Astrocyte (in vitro differentiated cells and primary cell): ENCODE measurements at regions not wholly inside any gene's neighbourhood (a gene's known extent, or its start where the extent isn't known, plus 50 kb on each side); places are given as distances from the start of the nearest gene placed in this dataset.

Source experiments
- DNase-seq: peaks from one replicate; pipeline ENCODE4 v3.0.0-alpha.2; 2010; ENCODE audit warnings: low read depth
- FAIRE-seq: peaks from 2 replicates; lab custom pipeline; 2011; peaks lifted over from hg19 to GRCh38; lab: Jason Lieb, UNC
- H2AFZ ChIP-seq: 2 replicates; pipeline ENCODE4 v1.6.0; 2012; ENCODE audit warnings: low read depth, low read length, inconsistent platforms
- H3K27ac ChIP-seq: 2 replicates; pipeline ENCODE4 v1.5.1; 2011; ENCODE audit warnings: low read depth, low read length, inconsistent platforms
- H3K27me3 ChIP-seq: 2 replicates; pipeline ENCODE4 v1.6.0; 2011; ENCODE audit warnings: low read length, inconsistent platforms; ENCODE audit not compliant: insufficient read depth
- H3K36me3 ChIP-seq: 2 replicates; pipeline ENCODE4 v1.5.1; 2011; ENCODE audit warnings: low read length, inconsistent platforms; ENCODE audit not compliant: insufficient read depth
- H3K4me1 ChIP-seq: 2 replicates; pipeline ENCODE4 v1.5.1; 2011; ENCODE audit warnings: low read length, inconsistent platforms; ENCODE audit not compliant: insufficient read depth
- H3K4me2 ChIP-seq: 2 replicates; pipeline ENCODE4 v1.6.0; 2012; ENCODE audit warnings: low read length, inconsistent platforms
- H3K4me3 ChIP-seq: 2 replicates; pipeline ENCODE4 v1.5.1; 2011; ENCODE audit warnings: low read depth, mild to moderate bottlenecking, low read length, inconsistent platforms; ENCODE audit not compliant: insufficient read depth
- H3K79me2 ChIP-seq: 2 replicates; pipeline ENCODE4 v1.6.0; 2012; ENCODE audit warnings: mild to moderate bottlenecking, low read length, inconsistent platforms; ENCODE audit not compliant: insufficient read depth
- H3K9ac ChIP-seq: 2 replicates; pipeline ENCODE4 v1.6.0; 2012; ENCODE audit warnings: mild to moderate bottlenecking, low read length, inconsistent platforms
- H3K9me3 ChIP-seq: 2 replicates; pipeline ENCODE4 v1.5.1; 2012; ENCODE audit warnings: low read depth, mild to moderate bottlenecking, low read length, inconsistent platforms; ENCODE audit not compliant: insufficient read depth
- H4K20me1 ChIP-seq: 2 replicates; pipeline ENCODE4 v1.6.0; 2012; ENCODE audit warnings: low read length, inconsistent platforms; ENCODE audit not compliant: insufficient read depth
- H3K27ac Mint-ChIP-seq: one replicate; pipeline ENCODE4 v1.8.0; 2021; ENCODE audit warnings: mild to moderate bottlenecking, mixed read lengths; ENCODE audit not compliant: unreplicated experiment
- H3K27me3 Mint-ChIP-seq: one replicate; pipeline ENCODE4 v1.8.0; 2021; ENCODE audit warnings: low read depth, mixed read lengths; ENCODE audit not compliant: unreplicated experiment
- H3K36me3 Mint-ChIP-seq: one replicate; pipeline ENCODE4 v1.8.0; 2021; ENCODE audit warnings: low read depth, mixed read lengths; ENCODE audit not compliant: unreplicated experiment
- H3K4me1 Mint-ChIP-seq: one replicate; pipeline ENCODE4 v1.8.0; 2021; ENCODE audit warnings: low read depth, mixed read lengths; ENCODE audit not compliant: unreplicated experiment
- H3K4me3 Mint-ChIP-seq: one replicate; pipeline ENCODE4 v1.8.0; 2021; ENCODE audit warnings: mild to moderate bottlenecking, moderate library complexity, mixed read lengths; ENCODE audit not compliant: unreplicated experiment
- H3K9me3 Mint-ChIP-seq: one replicate; pipeline ENCODE4 v1.8.0; 2021; ENCODE audit warnings: mild to moderate bottlenecking, mixed read lengths; ENCODE audit not compliant: unreplicated experiment
- EZH2 ChIP-seq: IDR thresholded peaks from 2 replicates; pipeline ENCODE4 v1.6.1; 2012; ENCODE audit warnings: mild to moderate bottlenecking, low read length, inconsistent platforms; ENCODE audit not compliant: insufficient read depth
- TF ChIP-seq, protein P1 (sequence below): IDR thresholded peaks from 2 replicates; pipeline ENCODE4 v1.5.1; 2011; ENCODE audit warnings: low read depth, mild to moderate bottlenecking, inconsistent platforms, low read length, moderate library complexity; ENCODE audit not compliant: insufficient read depth

DNA sequence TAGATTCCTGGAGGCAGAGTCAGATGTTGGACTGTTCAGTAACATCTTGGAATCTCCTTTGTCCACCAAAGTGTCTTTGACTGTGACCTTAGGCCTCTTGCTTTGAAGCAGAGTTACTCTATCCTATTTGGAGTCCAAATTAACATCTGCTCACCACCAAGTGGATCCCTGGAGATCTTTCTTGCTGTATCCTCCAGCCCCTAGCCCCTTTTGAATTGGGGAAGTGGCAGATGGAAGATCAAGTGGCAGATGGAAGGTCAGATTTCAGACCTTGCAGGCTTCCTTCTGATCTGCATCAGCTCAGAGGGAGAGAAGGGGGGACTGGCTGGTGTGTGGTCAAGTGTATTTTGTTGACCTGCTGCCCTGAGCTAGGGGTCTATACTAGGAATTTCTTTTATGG, 125.0 kb upstream of the ROPN1 start:
- no peaks in the 10 kb centered on the region for H3K9me3 ChIP-seq
- no peak overlapping the region for H3K4me2 ChIP-seq
- no peak overlapping the region for H3K9ac ChIP-seq
- H2AFZ ChIP-seq = no peak overlapping the region
- H4K20me1 ChIP-seq = peaks cover 3% of the 10 kb centered on the region
- DNase-seq (no peak), FAIRE-seq (no peak)
- no peak for TF ChIP-seq EZH2
- TF ChIP-seq, protein P1, sequence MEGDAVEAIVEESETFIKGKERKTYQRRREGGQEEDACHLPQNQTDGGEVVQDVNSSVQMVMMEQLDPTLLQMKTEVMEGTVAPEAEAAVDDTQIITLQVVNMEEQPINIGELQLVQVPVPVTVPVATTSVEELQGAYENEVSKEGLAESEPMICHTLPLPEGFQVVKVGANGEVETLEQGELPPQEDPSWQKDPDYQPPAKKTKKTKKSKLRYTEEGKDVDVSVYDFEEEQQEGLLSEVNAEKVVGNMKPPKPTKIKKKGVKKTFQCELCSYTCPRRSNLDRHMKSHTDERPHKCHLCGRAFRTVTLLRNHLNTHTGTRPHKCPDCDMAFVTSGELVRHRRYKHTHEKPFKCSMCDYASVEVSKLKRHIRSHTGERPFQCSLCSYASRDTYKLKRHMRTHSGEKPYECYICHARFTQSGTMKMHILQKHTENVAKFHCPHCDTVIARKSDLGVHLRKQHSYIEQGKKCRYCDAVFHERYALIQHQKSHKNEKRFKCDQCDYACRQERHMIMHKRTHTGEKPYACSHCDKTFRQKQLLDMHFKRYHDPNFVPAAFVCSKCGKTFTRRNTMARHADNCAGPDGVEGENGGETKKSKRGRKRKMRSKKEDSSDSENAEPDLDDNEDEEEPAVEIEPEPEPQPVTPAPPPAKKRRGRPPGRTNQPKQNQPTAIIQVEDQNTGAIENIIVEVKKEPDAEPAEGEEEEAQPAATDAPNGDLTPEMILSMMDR = no peak
- peaks cover 33% of the 10 kb centered on the region for H3K4me1 ChIP-seq
- no peaks in the 10 kb centered on the region for H3K27me3 ChIP-seq
- peaks cover 9% of the 10 kb centered on the region for H3K36me3 Mint-ChIP-seq
- H3K9me3 Mint-ChIP-seq = no peaks in the 10 kb centered on the region
- H3K27ac ChIP-seq = no peak overlapping the region
- no peaks in the 10 kb centered on the region for H3K79me2 ChIP-seq
- no peaks in the 10 kb centered on the region for H3K27me3 Mint-ChIP-seq
- peaks cover 34% of the 10 kb centered on the region for H3K4me1 Mint-ChIP-seq
- H3K36me3 ChIP-seq = no peaks in the 10 kb centered on the region
- H3K27ac Mint-ChIP-seq = no peak overlapping the region
- no peak overlapping the region for H3K4me3 Mint-ChIP-seq
- H3K4me3 ChIP-seq = no peak overlapping the region

DNA sequence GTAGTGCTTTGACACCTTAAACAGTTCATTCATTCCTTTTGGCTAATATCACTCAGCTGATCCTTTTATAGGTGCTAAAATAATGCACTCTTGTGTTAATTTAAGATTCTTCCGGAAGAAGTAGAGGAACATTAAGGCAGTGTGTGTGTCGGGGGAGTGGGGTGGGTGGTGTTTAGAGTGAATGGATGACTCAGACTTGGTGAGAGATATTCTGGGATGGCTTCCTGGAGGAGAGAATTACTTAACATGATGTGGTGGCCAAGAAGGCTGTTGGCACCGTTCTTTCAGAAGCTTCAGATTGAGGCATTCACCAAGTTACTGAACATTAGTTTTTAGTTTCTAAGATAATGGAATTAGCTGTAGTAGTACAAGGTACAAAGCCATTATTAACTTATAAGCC, 125.6 kb upstream of the ROPN1 start:
- no peaks in the 10 kb centered on the region for H3K27me3 ChIP-seq
- FAIRE-seq = peak; percentile 47
- H2AFZ ChIP-seq = no peak overlapping the region
- peak overlapping the region; percentile 43 for H3K4me2 ChIP-seq
- H4K20me1 ChIP-seq = peaks cover 4% of the 10 kb centered on the region
- no peak overlapping the region for H3K4me3 Mint-ChIP-seq
- H3K9ac ChIP-seq = no peak overlapping the region
- peaks cover 9% of the 10 kb centered on the region for H3K36me3 Mint-ChIP-seq
- H3K27ac Mint-ChIP-seq = no peak overlapping the region
- H3K9me3 ChIP-seq = no peaks in the 10 kb centered on the region
- H3K9me3 Mint-ChIP-seq = no peaks in the 10 kb centered on the region
- H3K27ac ChIP-seq = peak overlapping the region; percentile 6
- DNase-seq = peak; percentile 82
- no peak for TF ChIP-seq EZH2
- TF ChIP-seq, protein P1 = no peak
- no peaks in the 10 kb centered on the region for H3K79me2 ChIP-seq
- no peaks in the 10 kb centered on the region for H3K27me3 Mint-ChIP-seq
- no peak overlapping the region for H3K4me3 ChIP-seq
- peaks cover 34% of the 10 kb centered on the region for H3K4me1 Mint-ChIP-seq
- no peaks in the 10 kb centered on the region for H3K36me3 ChIP-seq
- peaks cover 33% of the 10 kb centered on the region for H3K4me1 ChIP-seq

DNA sequence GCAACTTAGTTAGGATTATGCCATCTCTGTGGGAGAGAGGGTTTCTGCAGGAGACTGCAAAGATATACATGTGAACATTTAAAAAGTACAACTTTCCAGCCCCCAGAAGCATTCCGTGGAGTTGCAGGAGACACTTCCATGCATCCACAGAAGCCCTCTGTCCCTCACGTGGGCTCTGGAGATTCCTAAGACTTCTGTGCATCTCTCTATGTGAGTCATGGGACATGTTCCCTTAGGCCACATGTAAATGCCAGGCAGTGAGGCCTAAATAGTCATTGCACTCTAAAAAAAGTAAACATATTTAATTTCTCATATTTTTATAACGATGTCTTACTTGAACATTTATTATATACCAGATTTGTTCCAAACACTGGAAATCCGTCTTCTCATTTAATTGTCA, 126.5 kb upstream of the ROPN1 start:
- peak overlapping the region; percentile 50 for H3K27ac ChIP-seq
- H3K36me3 ChIP-seq = no peaks in the 10 kb centered on the region
- no peaks in the 10 kb centered on the region for H3K27me3 ChIP-seq
- no peaks in the 10 kb centered on the region for H3K27me3 Mint-ChIP-seq
- H4K20me1 ChIP-seq = peaks cover 4% of the 10 kb centered on the region
- peaks cover 34% of the 10 kb centered on the region for H3K4me1 Mint-ChIP-seq
- no peak for DNase-seq
- H3K27ac Mint-ChIP-seq = no peak overlapping the region
- no peak overlapping the region for H2AFZ ChIP-seq
- no peak for FAIRE-seq
- H3K9me3 ChIP-seq = no peaks in the 10 kb centered on the region
- TF ChIP-seq EZH2 = no peak
- TF ChIP-seq, protein P1 = no peak
- H3K9me3 Mint-ChIP-seq = no peaks in the 10 kb centered on the region
- peak overlapping the region; percentile 68 for H3K4me2 ChIP-seq
- H3K4me3 ChIP-seq = no peak overlapping the region
- H3K9ac ChIP-seq = no peak overlapping the region
- H3K4me3 Mint-ChIP-seq = no peak overlapping the region
- no peaks in the 10 kb centered on the region for H3K79me2 ChIP-seq
- peaks cover 7% of the 10 kb centered on the region for H3K36me3 Mint-ChIP-seq
- H3K4me1 ChIP-seq = peaks cover 33% of the 10 kb centered on the region
